ENCODE measurements at regions not wholly inside any gene's neighbourhood (a gene's known extent, or its start where the extent isn't known, plus 50 kb on each side); places are given as distances from the start of the nearest gene placed in this dataset.
"Not testable (repeated sequence)": the region's sequence is repeated elsewhere in the genome, so short reads cannot be mapped to it uniquely, and the experiment has no call there.

- H4K20me1 ChIP-seq (ENCODE audit: low read depth), result no peaks in the 10 kb centered on the region
- DNase-seq (ENCODE audit: low spot score), result no peak
- no peaks in the 10 kb centered on the region for H3K9me3 ChIP-seq (ENCODE audit: low read depth)
- no peaks in the 10 kb centered on the region for H3K36me3 ChIP-seq
- H3K4me3 ChIP-seq, result no peak overlapping the region
- Mint-ChIP-seq H3K27ac (no peak overlapping the region), H3K27me3 (ENCODE audit: insufficient read depth, low read depth) (peaks cover 2% of the 10 kb centered on the region), H3K36me3 (no peaks in the 10 kb centered on the region), H3K9me3 (no peaks in the 10 kb centered on the region), H3K4me1 (peaks cover 60% of the 10 kb centered on the region), H3K4me3 (no peak overlapping the region)
- no peaks in the 10 kb centered on the region for H3K27me3 ChIP-seq
- H3K9ac ChIP-seq, result no peak overlapping the region
- H3K4me1 ChIP-seq, result peaks cover 11% of the 10 kb centered on the region
- no peak for TF ChIP-seq CTCF (IDR thresholded peaks at IDR 0.05)
- TF ChIP-seq EZH2phosphoT487 (IDR thresholded peaks at IDR 0.05), result no peak
- no peak for TF ChIP-seq EZH2 (IDR thresholded peaks at IDR 0.05)
- H3K4me2 ChIP-seq, result no peak overlapping the region
- H3F3A ChIP-seq (ENCODE audit: low read depth), result no peaks in the 10 kb centered on the region
- H3K79me2 ChIP-seq (ENCODE audit: low read depth), result no peaks in the 10 kb centered on the region
- no peak overlapping the region for H3K27ac ChIP-seq
- H2AFZ ChIP-seq (replicated peaks), result no peak overlapping the region
Observed at GRCh38 chr20:51126337-51126736, 103.4 kb upstream of the KCNG1 start.

GRCh38 chr20:51125780-51126179, 102.9 kb upstream of the KCNG1 start:
- Histone ChIP-seq H3K79me2 (ENCODE audit: low read depth) (no peaks in the 10 kb centered on the region), H2AFZ (replicated peaks) (no peak overlapping the region), H3K4me2 (no peak overlapping the region), H3K4me3 (no peak overlapping the region), H3K4me1 (peaks cover 17% of the 10 kb centered on the region), H3K9ac (no peak overlapping the region), H3K27me3 (no peaks in the 10 kb centered on the region), H3K27ac (no peak overlapping the region), H3F3A (ENCODE audit: low read depth) (no peaks in the 10 kb centered on the region), H3K36me3 (no peaks in the 10 kb centered on the region), H4K20me1 (ENCODE audit: low read depth) (no peaks in the 10 kb centered on the region), H3K9me3 (ENCODE audit: low read depth) (no peaks in the 10 kb centered on the region)
- no peak for TF ChIP-seq EZH2 (IDR thresholded peaks at IDR 0.05)
- no peak for TF ChIP-seq EZH2phosphoT487 (IDR thresholded peaks at IDR 0.05)
- TF ChIP-seq CTCF (IDR thresholded peaks at IDR 0.05), result no peak
- Mint-ChIP-seq H3K27me3 (ENCODE audit: insufficient read depth, low read depth) (peaks cover 2% of the 10 kb centered on the region), H3K9me3 (no peaks in the 10 kb centered on the region), H3K27ac (no peak overlapping the region), H3K4me1 (peaks cover 66% of the 10 kb centered on the region), H3K36me3 (no peaks in the 10 kb centered on the region), H3K4me3 (no peak overlapping the region)
- DNase-seq (ENCODE audit: low spot score), result no peak

GRCh38 chr20:51125105-51125504, 102.2 kb upstream of the KCNG1 start:
- no peaks in the 10 kb centered on the region for H3K9me3 Mint-ChIP-seq
- no peak overlapping the region for H3K4me2 ChIP-seq
- no peak for DNase-seq (ENCODE audit: low spot score)
- H3K4me3 ChIP-seq, result no peak overlapping the region
- H2AFZ ChIP-seq (replicated peaks), result no peak overlapping the region
- no peaks in the 10 kb centered on the region for H3K79me2 ChIP-seq (ENCODE audit: low read depth)
- no peaks in the 10 kb centered on the region for H4K20me1 ChIP-seq (ENCODE audit: low read depth)
- peaks cover 2% of the 10 kb centered on the region for H3K27me3 Mint-ChIP-seq (ENCODE audit: insufficient read depth, low read depth)
- no peaks in the 10 kb centered on the region for H3K36me3 Mint-ChIP-seq
- no peak overlapping the region for H3K4me3 Mint-ChIP-seq
- no peaks in the 10 kb centered on the region for H3F3A ChIP-seq (ENCODE audit: low read depth)
- no peak overlapping the region for H3K9ac ChIP-seq
- TF ChIP-seq EZH2 (IDR thresholded peaks at IDR 0.05), result no peak
- no peak for TF ChIP-seq EZH2phosphoT487 (IDR thresholded peaks at IDR 0.05)
- TF ChIP-seq CTCF (IDR thresholded peaks at IDR 0.05), result no peak
- peak overlapping the region; percentile 38 for H3K27ac Mint-ChIP-seq
- H3K4me1 Mint-ChIP-seq, result peaks cover 65% of the 10 kb centered on the region
- H3K27ac ChIP-seq, result no peak overlapping the region
- H3K36me3 ChIP-seq, result no peaks in the 10 kb centered on the region
- no peaks in the 10 kb centered on the region for H3K27me3 ChIP-seq
- H3K4me1 ChIP-seq, result peaks cover 17% of the 10 kb centered on the region
- no peaks in the 10 kb centered on the region for H3K9me3 ChIP-seq (ENCODE audit: low read depth)

GRCh38 chr20:51123887-51124286, 101.0 kb upstream of the KCNG1 start:
- not testable (repeated sequence) for H3K27ac Mint-ChIP-seq; H3K9me3 ChIP-seq (ENCODE audit: low read depth); H3K36me3 Mint-ChIP-seq; H3K27me3 ChIP-seq; H4K20me1 ChIP-seq (ENCODE audit: low read depth); H3K79me2 ChIP-seq (ENCODE audit: low read depth); H3K9me3 Mint-ChIP-seq; H3K4me3 ChIP-seq; H3K4me2 ChIP-seq; H3K4me3 Mint-ChIP-seq; H3K27ac ChIP-seq; H3K9ac ChIP-seq; H3K36me3 ChIP-seq; DNase-seq (ENCODE audit: low spot score); H2AFZ ChIP-seq (replicated peaks); H3F3A ChIP-seq (ENCODE audit: low read depth); H3K27me3 Mint-ChIP-seq (ENCODE audit: insufficient read depth, low read depth)
- peaks cover 20% of the 10 kb centered on the region for H3K4me1 ChIP-seq
- H3K4me1 Mint-ChIP-seq, result peaks cover 64% of the 10 kb centered on the region
